Spinal cord (tissue), 9 donors: ENCODE measurements at regions not wholly inside any gene's neighbourhood (a gene's known extent, or its start where the extent isn't known, plus 50 kb on each side); places are given as distances from the start of the nearest gene placed in this dataset.

Source experiments
- DNase-seq, 6 donors: peaks; one replicate each; pipeline versions ENCODE4 v3.0.0 to v3.0.0-alpha.2; 2013 to 2015; ENCODE audit warnings: low spot score in 6 of 6, low read depth in 4 of 6
- H3K27ac ChIP-seq: one replicate; pipeline ENCODE4 v1.5.1; 2013; ENCODE audit warnings: low read depth, low read length, control low read depth
- H3K27me3 ChIP-seq: one replicate; pipeline ENCODE4 v1.6.1; 2013; ENCODE audit warnings: low read length; ENCODE audit not compliant: control insufficient read depth, insufficient read depth
- H3K36me3 ChIP-seq: one replicate; pipeline ENCODE4 v1.6.1; 2013; ENCODE audit warnings: low read length; ENCODE audit not compliant: control insufficient read depth, insufficient read depth
- H3K4me1 ChIP-seq: one replicate; pipeline ENCODE4 v1.6.1; 2013; ENCODE audit warnings: low read length; ENCODE audit not compliant: control insufficient read depth, insufficient read depth
- H3K4me3 ChIP-seq: one replicate; pipeline ENCODE4 v1.5.1; 2013; ENCODE audit warnings: low read depth, low read length, control low read depth
- H3K9me3 ChIP-seq: one replicate; pipeline ENCODE4 v1.6.1; 2013; ENCODE audit warnings: low read length; ENCODE audit not compliant: control insufficient read depth, insufficient read depth
- WGBS: methylation state at CpG from one replicate; pipeline ENCODE4 v1.1.5; 2013; ENCODE audit warnings: missing lambda C conversion rate; ENCODE audit not compliant: insufficient coverage; 5-methylcytosine and 5-hydroxymethylcytosine counted together
- donor health status: healthy.

DNA sequence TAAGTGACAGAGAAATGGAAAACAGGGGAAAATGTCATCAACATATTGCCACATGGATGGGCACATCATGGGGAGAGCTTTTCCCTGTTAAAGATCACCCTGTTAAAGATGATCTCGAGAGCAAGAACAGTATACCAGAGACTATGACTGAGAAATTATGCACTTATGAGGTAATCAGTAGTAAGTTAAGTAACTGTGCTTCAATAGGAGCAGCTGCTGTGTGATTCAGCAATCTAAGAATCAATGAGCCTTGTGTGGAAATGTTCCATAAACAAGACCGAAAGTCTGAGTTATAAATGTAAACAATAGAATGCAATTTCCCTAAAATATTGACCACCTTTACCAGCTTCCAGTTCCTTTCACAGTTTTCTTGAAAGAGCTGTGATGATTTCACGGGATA lies 582.3 kb downstream of the CAAP1 start:
- DNase-seq, result no peak
- Histone ChIP-seq H3K27me3 (no peaks in the 10 kb centered on the region), H3K9me3 (no peaks in the 10 kb centered on the region), H3K36me3 (no peaks in the 10 kb centered on the region), H3K4me1 (no peaks in the 10 kb centered on the region), H3K4me3 (no peak overlapping the region), H3K27ac (no peak overlapping the region)
- WGBS, result no CpG with 5 or more reads among the region's 3 CpGs

DNA sequence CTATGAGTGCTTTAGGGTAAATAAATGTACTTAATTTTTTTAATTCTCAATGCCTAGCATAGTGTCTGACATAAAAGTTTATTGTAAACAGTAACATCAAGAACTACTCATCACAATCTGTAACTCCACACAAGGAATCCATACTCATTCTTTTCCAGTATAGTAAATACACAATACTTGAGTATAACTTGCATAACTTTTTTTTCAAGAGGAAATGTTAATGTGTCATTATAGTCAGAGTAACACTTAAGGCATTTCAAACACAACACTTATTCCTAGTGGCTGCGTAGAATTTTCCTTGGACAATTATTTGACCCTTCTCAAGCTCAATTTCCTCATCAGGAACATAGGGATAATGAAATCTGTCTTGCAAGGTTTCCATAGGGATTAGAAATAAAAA lies 584.3 kb downstream of the CAAP1 start:
- no CpG with 5 or more reads among the region's 1 CpG for WGBS

GRCh38 chr9:26301659-26302058 lies 590.9 kb downstream of the CAAP1 start:
- Histone ChIP-seq H3K4me1 (no peaks in the 10 kb centered on the region), H3K27me3 (no peaks in the 10 kb centered on the region)
- no CpG with 5 or more reads among the region's 1 CpG for WGBS

More for the DNA sequence above, 584.3 kb downstream of the CAAP1 start:
- H3K4me1 ChIP-seq, result no peaks in the 10 kb centered on the region
- no peak overlapping the region for H3K4me3 ChIP-seq
- no peaks in the 10 kb centered on the region for H3K36me3 ChIP-seq
- DNase-seq, result no peak
- H3K27ac ChIP-seq, result no peak overlapping the region
- H3K9me3 ChIP-seq, result no peaks in the 10 kb centered on the region
- H3K27me3 ChIP-seq, result no peaks in the 10 kb centered on the region

GRCh38 chr9:26301046-26301445 lies 591.6 kb downstream of the CAAP1 start:
- Histone ChIP-seq H3K4me3 (no peak overlapping the region), H3K27ac (no peak overlapping the region), H3K9me3 (no peaks in the 10 kb centered on the region), H3K27me3 (no peaks in the 10 kb centered on the region), H3K36me3 (no peaks in the 10 kb centered on the region), H3K4me1 (no peaks in the 10 kb centered on the region)
- no peak for DNase-seq
- WGBS, result 100% methylated on average over 1 of the region's 3 CpGs

More at GRCh38 chr9:26301659-26302058, 590.9 kb downstream of the CAAP1 start:
- H3K4me3 ChIP-seq, result no peak overlapping the region
- no peak for DNase-seq
- no peaks in the 10 kb centered on the region for H3K36me3 ChIP-seq
- H3K27ac ChIP-seq, result no peak overlapping the region
- no peaks in the 10 kb centered on the region for H3K9me3 ChIP-seq

GRCh38 chr9:26296910-26297572 lies 595.6 kb downstream of the CAAP1 start:
- Histone ChIP-seq H3K4me3 (no peak overlapping the region), H3K27me3 (no peaks in the 10 kb centered on the region), H3K27ac (no peak overlapping the region), H3K9me3 (no peaks in the 10 kb centered on the region), H3K36me3 (no peaks in the 10 kb centered on the region), H3K4me1 (no peaks in the 10 kb centered on the region)
- no CpG with 5 or more reads among the region's 5 CpGs for WGBS
- no peak for DNase-seq

DNA sequence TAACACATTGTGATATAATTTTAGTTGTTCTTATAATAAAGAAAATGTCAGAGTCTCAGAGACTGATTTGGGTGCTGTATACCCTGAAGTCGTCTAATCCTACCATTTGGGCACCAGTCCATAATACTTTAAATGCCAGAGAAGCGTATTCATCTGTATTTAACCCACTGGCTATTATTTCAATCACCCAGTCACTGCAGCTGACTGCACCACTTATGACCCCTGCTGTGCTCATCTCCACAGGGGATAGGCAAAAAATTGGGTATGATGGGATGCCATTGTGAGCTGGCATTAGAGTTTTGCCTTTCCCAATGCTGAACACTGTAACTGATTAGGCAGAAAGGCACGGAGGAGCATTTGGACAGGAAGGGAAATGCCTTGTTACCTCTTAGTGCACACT lies 599.7 kb downstream of the CAAP1 start:
- no peaks in the 10 kb centered on the region for H3K9me3 ChIP-seq
- H3K36me3 ChIP-seq, result no peaks in the 10 kb centered on the region
- no peaks in the 10 kb centered on the region for H3K27me3 ChIP-seq
- no peak for DNase-seq
- no peaks in the 10 kb centered on the region for H3K4me1 ChIP-seq
- H3K27ac ChIP-seq, result no peak overlapping the region
- WGBS, result 50% methylated on average over 1 of the region's 3 CpGs
- H3K4me3 ChIP-seq, result no peak overlapping the region

DNA sequence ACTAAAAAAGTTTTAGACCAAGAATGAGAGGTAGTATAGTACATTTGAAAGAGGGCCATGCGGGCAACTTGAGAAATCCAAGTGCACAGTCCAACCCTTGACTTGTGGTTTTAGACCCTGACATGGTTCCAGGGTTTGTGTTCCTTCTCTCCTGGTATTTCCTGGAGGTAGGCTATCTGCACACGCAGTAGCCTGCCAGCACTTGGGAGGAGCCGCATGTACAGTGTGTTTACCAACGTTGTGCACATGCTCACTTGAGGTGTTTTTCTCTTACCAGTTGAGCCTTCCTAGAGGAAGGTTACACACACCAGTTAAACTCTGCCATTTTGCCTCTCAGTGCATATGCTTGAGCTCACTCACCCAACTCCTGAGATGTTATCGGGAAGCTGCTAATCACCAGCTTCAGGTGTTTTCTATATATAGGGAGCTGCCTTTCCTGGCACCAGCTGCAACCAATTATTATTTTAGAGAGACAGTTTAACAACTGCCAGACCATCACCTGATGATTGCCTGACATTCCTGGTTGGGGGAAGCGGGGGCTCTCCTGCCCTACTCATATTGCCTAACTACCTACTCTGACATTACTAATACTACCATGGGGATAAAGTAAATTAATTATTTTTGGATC lies 593.4 kb upstream of the TUSC1 start:
- DNase-seq, result no peak
- 97% methylated on average over 3 of the region's 6 CpGs for WGBS
- no peaks in the 10 kb centered on the region for H3K9me3 ChIP-seq

GRCh38 chr9:26266146-26266793 lies 588.0 kb upstream of the TUSC1 start:
- Histone ChIP-seq H3K27me3 (no peaks in the 10 kb centered on the region), H3K9me3 (no peaks in the 10 kb centered on the region), H3K4me3 (no peak overlapping the region), H3K27ac (no peak overlapping the region), H3K36me3 (no peaks in the 10 kb centered on the region), H3K4me1 (no peaks in the 10 kb centered on the region)
- DNase-seq, result no peak
- WGBS, result no CpG with 5 or more reads among the region's 2 CpGs

More for the DNA sequence above, 593.4 kb upstream of the TUSC1 start:
- H3K27ac ChIP-seq, result no peak overlapping the region
- no peaks in the 10 kb centered on the region for H3K36me3 ChIP-seq
- no peaks in the 10 kb centered on the region for H3K27me3 ChIP-seq
- H3K4me1 ChIP-seq, result no peaks in the 10 kb centered on the region
- no peak overlapping the region for H3K4me3 ChIP-seq

DNA sequence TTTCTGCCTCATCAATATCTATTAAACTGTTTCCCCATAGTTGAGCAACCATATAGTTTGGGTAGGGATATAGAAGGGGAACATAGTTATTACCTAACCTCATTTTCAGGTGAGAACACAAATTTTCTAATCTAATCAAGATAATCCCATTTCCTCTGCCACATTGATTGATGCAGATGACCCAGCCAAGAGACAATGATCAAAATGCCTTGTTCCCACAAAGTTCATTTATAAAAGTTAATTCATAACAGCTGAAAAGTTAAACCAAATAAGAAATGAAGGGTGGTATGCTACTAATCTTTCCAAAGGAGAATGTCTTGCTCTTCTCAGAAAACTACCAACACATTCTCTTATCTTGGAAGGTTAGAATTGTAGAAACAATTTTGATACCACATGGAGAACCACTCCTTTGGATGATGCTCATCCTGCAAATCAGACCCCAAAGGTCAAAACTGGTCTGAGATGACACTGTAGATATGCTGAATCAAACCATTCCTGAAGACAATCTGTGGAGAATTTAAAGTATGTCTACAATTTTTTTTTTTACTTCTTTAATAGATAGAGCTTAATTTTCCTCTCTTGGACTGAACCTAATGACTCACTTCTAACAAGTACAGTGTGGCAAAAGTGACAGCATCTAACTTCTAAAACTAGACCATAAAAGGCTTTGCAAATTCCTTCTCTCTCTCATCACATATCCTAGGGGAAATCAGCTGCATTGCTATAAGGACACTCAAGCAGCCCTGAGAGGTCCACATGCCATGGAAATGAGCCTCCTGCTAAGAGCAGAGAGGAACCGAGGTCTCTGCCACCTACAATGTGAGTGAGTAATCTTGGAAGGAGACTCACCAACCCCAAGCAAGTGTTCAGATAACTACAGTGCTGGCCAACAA lies 586.7 kb upstream of the TUSC1 start:
- no peaks in the 10 kb centered on the region for H3K4me1 ChIP-seq
- H3K4me3 ChIP-seq, result no peak overlapping the region
- no peak overlapping the region for H3K27ac ChIP-seq
- H3K36me3 ChIP-seq, result no peaks in the 10 kb centered on the region
- H3K27me3 ChIP-seq, result no peaks in the 10 kb centered on the region
- WGBS, result no CpG with 5 or more reads among the region's 1 CpG
- no peaks in the 10 kb centered on the region for H3K9me3 ChIP-seq
- DNase-seq, result no peak
